GM18505 (cell line): ENCODE measurements at regions not wholly inside any gene's neighbourhood (a gene's known extent, or its start where the extent isn't known, plus 50 kb on each side); places are given as distances from the start of the nearest gene placed in this dataset.

ENCODE experiments used
- ATAC-seq: cut with Tn5 transposase; IDR thresholded peaks from one replicate; pipeline ENCODE4 v1.9.1; 2021; ENCODE audit not compliant: unreplicated experiment
- POLR2A ChIP-seq: IDR thresholded peaks from 4 replicates; pipeline ENCODE4 v1.6.1; 2011; ENCODE audit warnings: borderline replicate concordance; ENCODE audit not compliant: insufficient read depth, insufficient read length; ENCODE audit errors: extremely low read depth

DNA sequence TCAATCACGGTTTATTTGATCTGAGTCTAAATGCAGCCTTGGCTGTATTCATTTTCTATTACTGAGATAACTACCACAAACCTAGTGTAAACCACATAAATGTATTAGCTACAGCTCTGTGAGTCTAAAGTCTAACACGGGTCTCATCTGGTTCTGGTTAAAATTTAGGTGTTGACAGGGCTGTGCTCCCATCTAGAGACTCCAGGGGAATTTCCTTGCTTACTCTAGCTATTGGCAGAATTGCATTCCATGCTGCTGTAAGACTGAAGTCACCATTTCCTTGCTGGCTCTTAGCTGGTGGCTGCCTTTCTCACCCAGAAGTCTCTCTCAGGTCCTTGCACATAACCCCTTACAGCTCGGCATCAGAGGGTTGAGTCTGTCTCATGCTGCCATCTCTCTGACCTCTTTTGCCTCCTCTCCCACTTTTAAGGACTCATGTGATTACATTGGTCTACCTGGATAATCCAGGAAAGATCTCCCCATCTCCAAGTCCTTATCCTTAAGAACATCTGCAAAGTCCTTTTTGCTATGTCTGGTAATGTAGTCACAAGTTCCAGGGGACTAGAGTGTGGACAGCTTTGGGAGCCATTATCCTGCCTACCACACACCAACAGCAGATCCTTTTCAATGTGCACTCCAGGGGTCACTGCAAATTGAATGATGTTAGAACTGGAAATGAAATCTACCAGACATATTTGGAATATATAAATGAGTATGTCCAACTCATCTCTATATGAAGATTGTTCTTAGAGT is 207.0 kb upstream of the AGAP1 start:
- no peak for TF ChIP-seq POLR2A
- ATAC-seq = no peak

DNA sequence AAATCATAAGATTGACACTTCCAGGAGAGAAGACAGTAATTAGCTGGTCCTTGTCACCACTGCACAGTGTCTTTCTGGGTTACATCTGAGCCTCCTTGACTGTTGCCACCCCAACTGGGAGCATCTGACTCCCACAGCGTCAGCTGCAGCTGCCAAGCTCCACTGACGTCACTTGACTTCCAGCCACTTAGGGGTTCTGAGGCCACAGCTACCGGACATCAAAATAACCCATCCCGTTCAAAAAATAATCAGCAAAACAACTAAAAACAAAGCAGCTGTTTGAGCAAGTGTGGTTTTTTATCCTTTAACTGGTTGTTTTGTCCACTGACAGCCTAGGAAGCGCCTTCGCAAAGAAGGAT is 206.5 kb upstream of the AGAP1 start:
- ATAC-seq = no peak
- no peak for TF ChIP-seq POLR2A

DNA sequence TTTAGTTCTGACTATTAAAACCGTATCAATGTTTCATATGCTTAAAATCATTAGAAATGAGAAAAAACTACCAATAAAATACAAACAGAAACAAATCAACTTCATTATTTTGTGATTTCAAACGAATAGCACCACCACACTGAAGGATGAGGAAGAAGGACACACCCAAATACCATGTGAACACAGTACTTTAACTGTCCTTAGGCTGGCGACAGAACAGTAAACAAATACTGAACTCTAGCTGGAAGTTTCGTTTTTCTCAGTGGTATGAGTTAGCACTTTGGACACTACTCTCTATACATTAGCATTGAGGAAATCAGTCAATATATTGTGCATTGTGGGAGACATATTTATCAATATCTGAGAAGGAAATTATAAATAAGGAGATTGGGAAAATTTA is 202.4 kb upstream of the AGAP1 start:
- no peak for ATAC-seq
- TF ChIP-seq POLR2A = no peak

DNA sequence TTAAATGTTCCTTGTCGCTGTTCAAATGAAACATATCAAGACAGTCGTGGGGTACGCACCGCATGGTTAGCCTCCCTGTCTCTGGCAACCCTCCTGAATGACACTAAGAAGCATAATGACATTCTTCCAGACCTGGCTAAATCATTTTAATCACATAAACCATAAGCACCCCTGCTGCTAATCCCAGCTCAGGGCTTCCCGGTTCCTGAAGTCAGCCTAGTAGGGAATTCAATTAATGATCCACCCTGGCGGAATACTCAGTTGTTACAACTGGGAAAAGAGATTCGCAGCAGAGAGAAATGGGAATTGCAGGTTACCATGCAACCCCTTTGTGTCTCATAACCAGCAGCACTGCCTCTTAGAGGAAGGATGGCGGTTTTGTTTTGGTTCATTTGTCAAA is 200.8 kb upstream of the AGAP1 start:
- no peak for ATAC-seq
- TF ChIP-seq POLR2A = no peak

DNA sequence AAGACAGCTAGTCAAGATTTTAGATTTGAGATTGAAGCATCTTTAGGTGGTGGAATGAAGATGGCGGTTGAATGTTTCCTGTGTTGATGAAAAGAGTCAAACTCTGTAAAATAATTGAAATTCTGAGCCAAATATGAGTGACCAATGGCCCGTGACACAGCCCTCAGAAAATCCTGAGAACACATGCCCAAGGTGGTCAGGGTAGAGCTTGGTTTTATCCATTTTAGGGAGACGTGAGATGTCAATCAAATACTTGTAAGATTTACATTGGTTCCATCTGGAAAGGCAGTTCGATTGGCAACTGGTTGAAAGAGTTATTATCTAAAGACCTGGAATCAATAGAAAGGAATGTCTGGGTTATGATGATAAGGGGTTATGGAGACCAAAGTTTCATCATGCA is 198.0 kb upstream of the AGAP1 start:
- no peak for TF ChIP-seq POLR2A
- ATAC-seq = no peak

DNA sequence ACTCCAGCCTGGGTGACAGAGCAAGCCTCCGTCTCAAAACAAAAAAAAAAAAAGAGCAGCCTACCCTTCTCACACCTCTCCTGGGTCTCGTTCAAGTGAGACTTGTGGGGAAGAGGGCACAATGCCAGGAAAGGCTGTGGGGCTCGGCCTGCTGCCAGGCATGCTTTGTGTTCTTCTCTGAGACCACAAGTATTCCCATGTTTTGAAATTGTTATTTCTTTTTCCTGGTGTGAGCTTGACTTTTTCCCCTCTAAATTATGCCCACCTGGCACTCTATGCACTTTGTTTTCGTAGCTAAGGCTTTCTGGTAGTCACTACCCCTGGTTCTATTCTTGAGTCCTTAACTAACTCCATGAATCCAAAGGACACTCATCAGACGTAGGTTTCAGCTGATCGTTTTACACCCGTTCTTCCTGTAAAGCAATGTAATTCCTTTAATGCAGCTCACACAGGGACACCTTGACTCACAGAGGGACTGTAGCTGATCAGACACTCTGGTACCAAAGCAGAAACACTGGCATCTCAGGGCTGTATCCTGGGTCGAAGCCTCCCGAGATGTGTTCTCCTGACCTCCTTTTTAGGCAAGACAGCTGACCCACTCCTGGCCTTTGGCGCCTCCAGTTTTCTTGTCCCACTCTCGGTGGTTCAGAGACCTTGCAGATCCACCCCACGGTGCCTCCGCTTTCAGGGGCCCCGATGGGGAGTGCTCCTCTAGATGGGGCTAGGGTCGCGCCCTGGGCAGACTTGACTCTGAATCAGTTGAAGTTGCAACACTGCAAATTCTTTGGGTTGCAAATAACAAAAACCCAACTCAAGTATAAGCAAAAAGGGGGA is 193.3 kb upstream of the AGAP1 start:
- ATAC-seq = no peak
- no peak for TF ChIP-seq POLR2A

DNA sequence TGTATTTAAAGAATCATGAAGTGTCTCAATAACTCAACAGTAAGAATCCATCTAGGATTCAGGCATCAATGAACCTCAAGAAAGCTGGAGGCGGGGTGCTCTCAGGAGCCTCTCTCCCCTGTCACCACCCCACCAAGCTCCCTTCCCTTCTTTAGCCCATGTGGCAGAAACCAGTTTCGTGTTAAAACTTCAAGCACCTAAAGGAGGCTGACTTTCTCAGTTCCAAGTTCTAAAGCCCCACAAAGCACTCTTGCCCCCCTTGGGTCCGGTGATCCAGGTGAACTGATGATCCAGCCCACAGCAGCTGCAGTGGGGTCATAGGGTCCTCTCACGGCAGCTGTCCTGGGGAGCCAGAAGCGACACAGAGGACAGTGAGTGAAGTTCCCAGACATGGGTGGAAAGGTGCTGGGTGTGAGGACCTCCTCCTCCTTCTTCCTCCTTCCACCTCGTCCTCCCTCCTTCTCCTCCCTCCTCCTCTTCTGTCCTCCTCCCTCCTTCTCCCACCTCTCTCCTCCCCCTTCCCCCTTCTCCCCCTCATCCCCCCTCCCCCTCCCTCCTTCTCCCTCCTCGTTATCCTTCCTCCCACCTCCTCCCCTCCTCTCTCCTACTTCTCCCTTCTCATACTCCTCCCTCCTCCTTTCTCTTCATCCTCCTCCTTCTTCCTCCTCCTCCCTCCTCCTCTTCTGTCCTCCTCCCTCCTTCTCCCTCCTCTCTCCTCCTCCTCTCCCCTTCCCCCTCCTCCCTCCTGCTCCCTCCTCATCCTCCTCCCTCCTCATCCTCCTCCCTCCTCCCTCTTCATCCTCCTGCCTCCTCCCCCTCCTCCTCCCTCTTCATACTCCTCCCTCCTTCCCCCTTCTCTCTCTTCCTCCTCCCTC is 192.4 kb upstream of the AGAP1 start:
- no peak for TF ChIP-seq POLR2A
- no peak for ATAC-seq

DNA sequence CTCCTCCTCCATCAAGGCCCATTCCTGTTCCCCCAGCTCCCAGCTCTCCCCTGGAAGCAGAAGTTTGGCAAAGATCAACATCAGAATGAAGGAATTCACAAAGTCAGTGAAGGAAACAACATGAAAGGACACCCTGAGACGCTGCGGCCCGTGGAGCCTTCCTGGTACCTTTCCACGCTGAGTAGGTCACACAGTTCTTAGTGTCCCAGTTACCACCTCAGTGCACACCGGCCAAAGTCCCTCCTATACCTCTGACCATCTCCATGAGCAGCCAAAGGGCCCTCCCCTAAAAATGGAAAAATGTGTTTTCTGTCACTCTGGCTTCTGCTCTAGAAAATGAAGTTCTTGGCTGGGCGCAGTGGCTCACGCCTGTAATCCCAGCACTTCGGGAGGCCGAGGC is 191.6 kb upstream of the AGAP1 start:
- TF ChIP-seq POLR2A = no peak
- ATAC-seq = no peak

DNA sequence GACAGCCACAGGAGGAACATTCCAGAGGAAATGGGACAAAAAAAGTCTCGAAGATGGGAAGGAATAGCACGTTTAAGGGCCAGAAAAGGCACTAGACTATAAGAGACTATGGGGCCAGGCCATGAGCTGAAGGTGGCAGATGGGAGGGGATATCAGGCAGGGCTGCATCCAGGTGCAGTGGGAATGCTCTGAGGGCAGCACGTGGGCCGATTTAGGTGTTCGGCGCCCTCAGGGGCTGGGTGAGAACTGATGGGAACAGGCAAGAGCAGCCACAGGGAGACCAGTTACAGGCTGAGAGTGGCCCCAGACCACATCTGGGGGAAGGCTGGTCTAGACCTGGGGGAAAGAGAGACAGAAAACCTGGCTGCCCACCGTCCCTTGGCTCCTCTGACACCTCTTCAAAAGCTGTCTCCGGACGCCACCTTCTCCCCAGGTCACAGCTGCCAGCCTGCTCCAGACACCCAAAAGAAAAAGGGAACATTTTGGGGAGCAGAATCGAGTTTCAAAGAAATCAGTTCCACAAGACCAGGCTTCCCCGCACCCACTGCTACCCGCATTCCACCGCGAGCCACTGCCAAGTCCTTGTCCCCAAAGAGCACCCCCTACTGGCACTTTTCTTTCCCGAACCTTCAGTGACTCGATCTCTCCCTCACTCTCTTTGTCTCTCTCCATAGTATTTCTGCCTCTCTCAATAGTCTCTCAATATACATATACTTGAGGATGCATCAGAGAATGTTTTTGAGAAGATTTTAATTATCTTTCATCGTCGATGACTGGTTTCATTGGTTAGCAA is 190.1 kb upstream of the AGAP1 start:
- TF ChIP-seq POLR2A = no peak

DNA sequence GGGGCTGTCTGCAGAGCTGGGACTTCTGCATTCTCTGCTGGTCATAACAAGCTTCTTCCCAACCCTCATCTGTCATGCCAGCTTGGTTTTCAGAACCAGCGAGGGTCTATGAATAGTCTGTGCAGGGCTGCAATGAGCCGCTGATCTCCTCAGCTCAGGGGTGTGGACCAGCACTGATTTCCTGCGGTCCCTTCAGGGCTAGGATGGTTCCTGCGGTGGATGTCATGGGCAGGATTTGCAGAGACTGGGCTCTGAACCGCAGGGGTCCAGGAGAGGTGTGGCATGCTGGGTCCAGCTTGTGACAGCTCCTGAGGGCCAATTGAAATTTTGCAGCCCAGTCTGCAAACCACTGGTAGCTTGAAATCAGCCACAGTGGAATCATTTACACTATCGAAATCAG is 188.2 kb upstream of the AGAP1 start:
- TF ChIP-seq POLR2A = no peak
- no peak for ATAC-seq

More for the DNA sequence above, 190.1 kb upstream of the AGAP1 start:
- no peak for ATAC-seq

DNA sequence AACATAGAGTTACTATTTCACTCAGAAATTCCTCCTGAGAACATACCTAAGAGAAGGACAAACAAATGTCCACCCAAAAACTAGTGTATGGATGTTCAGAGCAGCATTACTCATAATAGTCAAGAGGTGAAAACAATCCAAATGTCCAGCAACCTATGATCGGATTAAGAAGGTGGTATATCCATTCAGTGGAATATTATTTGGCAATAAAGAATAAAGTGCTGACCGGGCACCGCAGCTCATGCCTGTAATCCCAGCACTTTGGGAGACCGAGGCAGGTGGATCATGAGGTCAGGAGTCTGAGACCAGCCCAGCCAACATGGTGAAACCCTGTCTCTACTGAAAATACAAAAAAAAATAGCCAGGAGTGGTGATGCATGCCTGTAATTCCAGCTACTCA is 182.8 kb upstream of the AGAP1 start:
- no peak for TF ChIP-seq POLR2A

DNA sequence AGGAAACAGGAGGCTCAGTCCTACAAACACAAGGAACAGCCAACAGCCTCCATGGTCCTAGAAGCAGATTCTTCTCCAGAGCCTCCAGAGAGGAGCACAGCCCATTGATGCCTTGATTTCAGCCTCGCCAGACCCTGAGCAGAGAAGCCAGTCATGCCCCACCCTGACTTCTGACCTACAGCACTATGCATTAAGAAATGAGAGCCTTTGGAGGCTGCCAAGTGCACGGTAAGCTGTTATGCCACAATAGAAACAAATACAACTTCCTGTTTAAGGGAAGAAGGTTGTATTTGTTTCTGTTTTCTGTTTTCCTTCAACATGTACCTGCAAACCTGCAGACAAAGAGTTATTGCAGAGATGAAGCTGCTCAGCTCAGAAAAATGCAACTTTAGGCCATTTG is 181.3 kb upstream of the AGAP1 start:
- TF ChIP-seq POLR2A = no peak
- ATAC-seq = no peak

More for the DNA sequence above, 182.8 kb upstream of the AGAP1 start:
- ATAC-seq = no peak
